ENCODE measurements at regions not wholly inside any gene's neighbourhood (a gene's known extent, or its start where the extent isn't known, plus 50 kb on each side); places are given as distances from the start of the nearest gene placed in this dataset.

DNA sequence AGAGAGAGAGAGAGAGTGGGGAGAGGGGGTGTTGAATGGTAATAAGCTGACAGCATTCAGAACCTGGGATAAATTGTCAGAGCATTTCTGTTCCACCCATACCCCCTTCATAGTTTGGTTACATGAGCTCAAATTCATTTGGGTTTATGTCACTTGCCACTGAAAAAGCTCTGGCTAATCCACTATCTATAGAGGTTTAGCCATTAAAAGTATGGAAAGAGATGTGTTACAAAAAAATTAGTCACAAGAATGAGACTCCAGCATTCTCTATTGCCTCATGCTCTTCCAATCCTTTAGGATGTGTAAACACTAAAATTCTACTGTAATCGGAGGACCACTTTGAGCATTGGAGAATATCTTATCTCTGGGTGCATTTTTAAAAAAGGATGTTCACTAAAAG is 297.6 kb upstream of the TCF21 start (continued):
- TF ChIP-seq, protein P1, sequence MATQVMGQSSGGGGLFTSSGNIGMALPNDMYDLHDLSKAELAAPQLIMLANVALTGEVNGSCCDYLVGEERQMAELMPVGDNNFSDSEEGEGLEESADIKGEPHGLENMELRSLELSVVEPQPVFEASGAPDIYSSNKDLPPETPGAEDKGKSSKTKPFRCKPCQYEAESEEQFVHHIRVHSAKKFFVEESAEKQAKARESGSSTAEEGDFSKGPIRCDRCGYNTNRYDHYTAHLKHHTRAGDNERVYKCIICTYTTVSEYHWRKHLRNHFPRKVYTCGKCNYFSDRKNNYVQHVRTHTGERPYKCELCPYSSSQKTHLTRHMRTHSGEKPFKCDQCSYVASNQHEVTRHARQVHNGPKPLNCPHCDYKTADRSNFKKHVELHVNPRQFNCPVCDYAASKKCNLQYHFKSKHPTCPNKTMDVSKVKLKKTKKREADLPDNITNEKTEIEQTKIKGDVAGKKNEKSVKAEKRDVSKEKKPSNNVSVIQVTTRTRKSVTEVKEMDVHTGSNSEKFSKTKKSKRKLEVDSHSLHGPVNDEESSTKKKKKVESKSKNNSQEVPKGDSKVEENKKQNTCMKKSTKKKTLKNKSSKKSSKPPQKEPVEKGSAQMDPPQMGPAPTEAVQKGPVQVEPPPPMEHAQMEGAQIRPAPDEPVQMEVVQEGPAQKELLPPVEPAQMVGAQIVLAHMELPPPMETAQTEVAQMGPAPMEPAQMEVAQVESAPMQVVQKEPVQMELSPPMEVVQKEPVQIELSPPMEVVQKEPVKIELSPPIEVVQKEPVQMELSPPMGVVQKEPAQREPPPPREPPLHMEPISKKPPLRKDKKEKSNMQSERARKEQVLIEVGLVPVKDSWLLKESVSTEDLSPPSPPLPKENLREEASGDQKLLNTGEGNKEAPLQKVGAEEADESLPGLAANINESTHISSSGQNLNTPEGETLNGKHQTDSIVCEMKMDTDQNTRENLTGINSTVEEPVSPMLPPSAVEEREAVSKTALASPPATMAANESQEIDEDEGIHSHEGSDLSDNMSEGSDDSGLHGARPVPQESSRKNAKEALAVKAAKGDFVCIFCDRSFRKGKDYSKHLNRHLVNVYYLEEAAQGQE (IDR thresholded peaks at IDR 0.05) = no peak
- TF ChIP-seq EGR1 (IDR thresholded peaks at IDR 0.05; ENCODE audit: low read depth in 2 of 2) (no peak), GABPA (IDR thresholded peaks at IDR 0.05 in 1 of 2, conservative IDR thresholded peaks at IDR 0.05 in 1 of 2) (no peak), JUND (IDR thresholded peaks at IDR 0.05) (no peak)

DNA sequence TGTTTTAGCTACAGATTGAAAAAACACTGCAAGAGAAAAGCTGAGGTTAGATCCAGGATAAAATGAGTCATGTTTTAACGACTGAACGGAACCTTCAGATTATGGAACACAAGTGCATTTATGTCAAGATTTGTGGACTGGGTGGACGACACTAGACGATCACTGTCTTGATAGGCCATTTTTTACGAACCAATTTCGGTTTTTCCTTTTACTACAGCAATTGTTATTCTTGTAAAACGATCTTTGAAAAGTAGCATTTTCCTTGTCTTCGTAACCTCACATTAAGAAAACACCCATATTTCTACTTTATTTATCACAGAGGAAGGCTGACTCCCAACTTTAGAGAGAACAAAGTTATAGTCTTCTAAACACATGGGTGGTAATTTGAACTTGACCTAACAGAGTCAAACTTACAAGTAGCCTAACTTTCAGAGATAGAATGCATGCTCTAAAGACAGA is 294.2 kb upstream of the TCF21 start:
- H3K9ac ChIP-seq (ENCODE audit: low read depth in 1 of 2, low read length in 2 of 2) = no peak overlapping the region
- TF ChIP-seq NR2F2 (IDR thresholded peaks at IDR 0.05) (no peak), FOXA1 (IDR thresholded peaks at IDR 0.05) (no peak)
- TF ChIP-seq, protein P2, sequence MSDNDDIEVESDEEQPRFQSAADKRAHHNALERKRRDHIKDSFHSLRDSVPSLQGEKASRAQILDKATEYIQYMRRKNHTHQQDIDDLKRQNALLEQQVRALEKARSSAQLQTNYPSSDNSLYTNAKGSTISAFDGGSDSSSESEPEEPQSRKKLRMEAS (IDR thresholded peaks at IDR 0.05) = no peak
- no peaks in the 10 kb centered on the region for H3K4me1 ChIP-seq (ENCODE audit: control insufficient read depth in 4 of 4, insufficient read depth in 4 of 4, low read length in 3 of 4)
- no peak overlapping the region for H3K27ac ChIP-seq (ENCODE audit: low read depth in 1 of 2, low read length in 2 of 2)
- no peaks in the 10 kb centered on the region for H3K36me3 ChIP-seq (ENCODE audit: control insufficient read depth in 4 of 4, insufficient read depth in 3 of 4, low read depth in 1 of 4, low read length in 3 of 4)
- H3K27me3 ChIP-seq (ENCODE audit: control insufficient read depth in 4 of 4, insufficient read depth in 4 of 4, low read length in 3 of 4) = peaks cover 0 to 11% (median 0%) of the 10 kb centered on the region in 4 donors
- no peak for DNase-seq (ENCODE audit: low spot score)
- WGBS = 74% methylated on average over 8 of the region's 8 CpGs
- H3K4me3 ChIP-seq (ENCODE audit: low read depth in 1 of 3, low read length in 3 of 3) = no peak overlapping the region
- no peaks in the 10 kb centered on the region for H3K9me3 ChIP-seq (ENCODE audit: control insufficient read depth in 4 of 4, low read length in 3 of 4)

DNA sequence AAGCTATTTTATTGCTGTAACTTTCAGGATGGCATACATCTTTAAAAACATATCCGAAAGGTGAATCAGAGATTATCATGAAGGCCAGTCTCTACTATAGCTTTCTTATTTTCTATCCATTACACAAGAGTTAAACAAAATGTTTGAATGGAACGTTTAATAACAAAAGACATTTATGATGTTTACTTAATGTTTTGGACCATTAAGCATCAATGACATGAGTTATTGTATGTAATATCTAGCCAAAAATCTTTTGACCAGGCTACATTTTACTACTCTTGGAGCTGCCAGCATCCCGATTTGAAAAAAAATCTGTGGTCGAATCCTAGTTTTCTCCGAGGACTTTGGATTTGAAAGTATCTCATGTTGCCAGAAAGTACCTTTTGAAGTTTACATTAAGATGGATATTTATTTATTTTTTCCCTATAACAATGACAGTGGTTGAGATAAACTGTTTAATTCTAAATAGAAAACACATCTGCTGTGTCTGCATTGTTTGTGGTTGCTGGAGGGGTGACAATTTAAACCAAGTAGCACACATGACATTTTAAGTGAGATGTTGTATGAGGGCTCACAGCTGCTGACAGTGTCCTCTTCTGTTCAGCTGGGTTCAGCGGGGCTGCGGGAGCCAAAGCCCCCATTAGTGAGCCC is 293.7 kb upstream of the TCF21 start:
- TF ChIP-seq, protein P1 (IDR thresholded peaks at IDR 0.05) = no peak
- no peak for TF ChIP-seq GABPA (IDR thresholded peaks at IDR 0.05 in 1 of 2, conservative IDR thresholded peaks at IDR 0.05 in 1 of 2)
- TF ChIP-seq, protein P2 (IDR thresholded peaks at IDR 0.05) = no peak
- no peak for TF ChIP-seq YY1 (IDR thresholded peaks at IDR 0.05)
- TF ChIP-seq, protein P3, sequence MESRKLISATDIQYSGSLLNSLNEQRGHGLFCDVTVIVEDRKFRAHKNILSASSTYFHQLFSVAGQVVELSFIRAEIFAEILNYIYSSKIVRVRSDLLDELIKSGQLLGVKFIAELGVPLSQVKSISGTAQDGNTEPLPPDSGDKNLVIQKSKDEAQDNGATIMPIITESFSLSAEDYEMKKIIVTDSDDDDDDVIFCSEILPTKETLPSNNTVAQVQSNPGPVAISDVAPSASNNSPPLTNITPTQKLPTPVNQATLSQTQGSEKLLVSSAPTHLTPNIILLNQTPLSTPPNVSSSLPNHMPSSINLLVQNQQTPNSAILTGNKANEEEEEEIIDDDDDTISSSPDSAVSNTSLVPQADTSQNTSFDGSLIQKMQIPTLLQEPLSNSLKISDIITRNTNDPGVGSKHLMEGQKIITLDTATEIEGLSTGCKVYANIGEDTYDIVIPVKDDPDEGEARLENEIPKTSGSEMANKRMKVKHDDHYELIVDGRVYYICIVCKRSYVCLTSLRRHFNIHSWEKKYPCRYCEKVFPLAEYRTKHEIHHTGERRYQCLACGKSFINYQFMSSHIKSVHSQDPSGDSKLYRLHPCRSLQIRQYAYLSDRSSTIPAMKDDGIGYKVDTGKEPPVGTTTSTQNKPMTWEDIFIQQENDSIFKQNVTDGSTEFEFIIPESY (IDR thresholded peaks at IDR 0.05) = no peak
- TF ChIP-seq NR2F2 (IDR thresholded peaks at IDR 0.05) = no peak
- TF ChIP-seq TAF1 (conservative IDR thresholded peaks at IDR 0.05) = no peak
- no peak for TF ChIP-seq EGR1 (IDR thresholded peaks at IDR 0.05; ENCODE audit: low read depth in 2 of 2)
- no peak for TF ChIP-seq RAD21 (IDR thresholded peaks at IDR 0.05)
- no peak for TF ChIP-seq HNF4A (conservative IDR thresholded peaks at IDR 0.05)
- TF ChIP-seq, protein P4, sequence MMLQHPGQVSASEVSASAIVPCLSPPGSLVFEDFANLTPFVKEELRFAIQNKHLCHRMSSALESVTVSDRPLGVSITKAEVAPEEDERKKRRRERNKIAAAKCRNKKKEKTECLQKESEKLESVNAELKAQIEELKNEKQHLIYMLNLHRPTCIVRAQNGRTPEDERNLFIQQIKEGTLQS (IDR thresholded peaks at IDR 0.05) = no peak
- no peak for TF ChIP-seq JUND (IDR thresholded peaks at IDR 0.05)
- no peak for TF ChIP-seq FOXA1 (IDR thresholded peaks at IDR 0.05)
- no peak for TF ChIP-seq SP1 (IDR thresholded peaks at IDR 0.05)
- TF ChIP-seq HNF4G (IDR thresholded peaks at IDR 0.05) = no peak
- TF ChIP-seq RXRA (IDR thresholded peaks at IDR 0.05) = no peak
- TF ChIP-seq, protein P5, sequence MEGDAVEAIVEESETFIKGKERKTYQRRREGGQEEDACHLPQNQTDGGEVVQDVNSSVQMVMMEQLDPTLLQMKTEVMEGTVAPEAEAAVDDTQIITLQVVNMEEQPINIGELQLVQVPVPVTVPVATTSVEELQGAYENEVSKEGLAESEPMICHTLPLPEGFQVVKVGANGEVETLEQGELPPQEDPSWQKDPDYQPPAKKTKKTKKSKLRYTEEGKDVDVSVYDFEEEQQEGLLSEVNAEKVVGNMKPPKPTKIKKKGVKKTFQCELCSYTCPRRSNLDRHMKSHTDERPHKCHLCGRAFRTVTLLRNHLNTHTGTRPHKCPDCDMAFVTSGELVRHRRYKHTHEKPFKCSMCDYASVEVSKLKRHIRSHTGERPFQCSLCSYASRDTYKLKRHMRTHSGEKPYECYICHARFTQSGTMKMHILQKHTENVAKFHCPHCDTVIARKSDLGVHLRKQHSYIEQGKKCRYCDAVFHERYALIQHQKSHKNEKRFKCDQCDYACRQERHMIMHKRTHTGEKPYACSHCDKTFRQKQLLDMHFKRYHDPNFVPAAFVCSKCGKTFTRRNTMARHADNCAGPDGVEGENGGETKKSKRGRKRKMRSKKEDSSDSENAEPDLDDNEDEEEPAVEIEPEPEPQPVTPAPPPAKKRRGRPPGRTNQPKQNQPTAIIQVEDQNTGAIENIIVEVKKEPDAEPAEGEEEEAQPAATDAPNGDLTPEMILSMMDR (IDR thresholded peaks at IDR 0.05; ENCODE audit: low read depth, low read length, missing input control) = no peak
- TF ChIP-seq FOXA2 (IDR thresholded peaks at IDR 0.05) = no peak
- peaks cover 0 to 10% (median 0%) of the 10 kb centered on the region in 4 donors for H3K27me3 ChIP-seq (ENCODE audit: control insufficient read depth in 4 of 4, insufficient read depth in 4 of 4, low read length in 3 of 4)

More for the DNA sequence above, 293.7 kb upstream of the TCF21 start:
- no peaks in the 10 kb centered on the region for H3K9me3 ChIP-seq (ENCODE audit: control insufficient read depth in 4 of 4, low read length in 3 of 4)
- H3K9ac ChIP-seq (ENCODE audit: low read depth in 1 of 2, low read length in 2 of 2) = no peak overlapping the region
- H3K27ac ChIP-seq (ENCODE audit: low read depth in 1 of 2, low read length in 2 of 2) = no peak overlapping the region
- H3K4me3 ChIP-seq (ENCODE audit: low read depth in 1 of 3, low read length in 3 of 3) = no peak overlapping the region
- no peaks in the 10 kb centered on the region for H3K4me1 ChIP-seq (ENCODE audit: control insufficient read depth in 4 of 4, insufficient read depth in 4 of 4, low read length in 3 of 4)
- no peak for DNase-seq (ENCODE audit: low spot score)
- WGBS = 75% methylated on average over 7 of the region's 7 CpGs
- H3K36me3 ChIP-seq (ENCODE audit: control insufficient read depth in 4 of 4, insufficient read depth in 3 of 4, low read depth in 1 of 4, low read length in 3 of 4) = no peaks in the 10 kb centered on the region
